A549 (cell line): ENCODE measurements at regions not wholly inside any gene's neighbourhood (a gene's known extent, or its start where the extent isn't known, plus 50 kb on each side); places are given as distances from the start of the nearest gene placed in this dataset.

Source experiments
- ATAC-seq, 2 experiments: fragments of 200-7000 bp in 1 of 2; fragments of >200 bp in 1 of 2; cut with Nextera tagmentation in 1 of 2; cut with Tn5 transposase in 1 of 2; 3 replicates each; pipeline versions ENCODE4 v1.8.0 to v1.9.1; 2018 to 2020; ENCODE audit warnings: mild to moderate bottlenecking in 1 of 2, moderate library complexity in 1 of 2
- CTCF ChIA-PET: fragments of 300-600 bp; sonication (Branson Sonifier 250); formaldehyde crosslinking; extraction: SDS; loops from one replicate; lab custom pipeline; 2021; ENCODE audit warnings: antibody characterized with exemption, inconsistent platforms; lab: Yijun Ruan, JAX
- POLR2A ChIA-PET: fragments of 350-600 bp; formaldehyde crosslinking; extraction: SDS; loops from one replicate; lab custom pipeline; 2021; ENCODE audit warnings: antibody characterized with exemption, inconsistent platforms; lab: Yijun Ruan, JAX
- DNase-seq, 2 experiments: peaks; one replicate each; pipeline versions ENCODE4 v3.0.0 to v3.0.0-alpha.2; 2011 to 2016; ENCODE audit warnings: low read depth in 1 of 2, low spot score in 1 of 2
- FAIRE-seq: peaks from 2 replicates; lab custom pipeline; 2011; peaks lifted over from hg19 to GRCh38; lab: Jason Lieb, UNC
- H3K27ac ChIP-seq, 2 experiments: fragments of >200 bp; sonication (Bioruptor Twin); formaldehyde crosslinking; 3 replicates each; pipeline ENCODE4 v1.5.1; 2016 to 2017
- H3K4me1 ChIP-seq: fragments of >200 bp; sonication (Bioruptor Twin); formaldehyde crosslinking; 3 replicates; pipeline ENCODE4 v1.6.1; 2016
- H3K4me2 ChIP-seq: fragments of >200 bp; sonication (Bioruptor Twin); formaldehyde crosslinking; 3 replicates; pipeline ENCODE4 v1.6.1; 2016
- H3K4me3 ChIP-seq: fragments of >200 bp; sonication (Bioruptor Twin); formaldehyde crosslinking; 3 replicates; pipeline ENCODE4 v1.5.1; 2016
- H3K9me3 ChIP-seq: fragments of >200 bp; sonication (Bioruptor Twin); formaldehyde crosslinking; 3 replicates; pipeline ENCODE4 v1.6.1; 2016
- BCL3 ChIP-seq: fragments of >200 bp; sonication (Bioruptor Twin); formaldehyde crosslinking; IDR thresholded peaks from 3 replicates; pipeline ENCODE4 v1.6.1; 2016
- BHLHE40 ChIP-seq: IDR thresholded peaks from 2 replicates; pipeline ENCODE4 v1.6.1; 2012; ENCODE audit warnings: low read depth, low read length, inconsistent platforms
- CBX2 ChIP-seq: fragments of 200-600 bp; sonication (generic); IDR thresholded peaks from 2 replicates; pipeline ENCODE4 v1.6.1; 2016; ENCODE audit warnings: low read depth, mild to moderate bottlenecking, borderline replicate concordance
- CHD2 ChIP-seq: fragments of 150-350 bp; IDR thresholded peaks from 2 replicates; pipeline ENCODE4 v1.6.1; 2014; ENCODE audit warnings: low read length; ENCODE audit not compliant: partially characterized antibody
- CHD4 ChIP-seq: fragments of 200-600 bp; sonication (generic); IDR thresholded peaks from 2 replicates; pipeline ENCODE4 v1.6.1; 2016; ENCODE audit warnings: antibody characterized with exemption, mild to moderate bottlenecking, borderline replicate concordance
- EP300 ChIP-seq, 2 experiments: fragments of >200 bp; sonication (Bioruptor Twin); formaldehyde crosslinking; IDR thresholded peaks; 2 replicates in 1 of 2; 3 replicates in 1 of 2; pipeline ENCODE4 v1.6.1; 2016 to 2017
- FOXS1 ChIP-seq: fragments of 250-450 bp; sonication (Bioruptor Pico); IDR thresholded peaks from 2 replicates; pipeline ENCODE4 v1.5.0; 2020; ENCODE audit warnings: mild to moderate bottlenecking, moderate library complexity
- GATA3 ChIP-seq: IDR thresholded peaks from 2 replicates; pipeline ENCODE4 v1.6.1; 2012; ENCODE audit warnings: borderline replicate concordance
- HDAC2 ChIP-seq: fragments of 200-600 bp; sonication (generic); IDR thresholded peaks from 2 replicates; pipeline ENCODE4 v1.6.1; 2016
- HES2 ChIP-seq: fragments of >200 bp; sonication (Bioruptor Twin); formaldehyde crosslinking; IDR thresholded peaks from 2 replicates; pipeline ENCODE4 v1.6.1; 2016
- HEYL ChIP-seq: fragments of 250-450 bp; sonication (Bioruptor Pico); IDR thresholded peaks from 2 replicates; pipeline ENCODE4 v1.8.0; 2021; ENCODE audit warnings: mild to moderate bottlenecking, moderate library complexity
- HOXB5 ChIP-seq: fragments of 250-450 bp; sonication (Bioruptor Pico); IDR thresholded peaks from 2 replicates; pipeline ENCODE4 v1.5.0; 2020; ENCODE audit warnings: mild to moderate bottlenecking, moderate library complexity
- JUN ChIP-seq, 2 experiments: fragments of >200 bp; sonication (Bioruptor Twin); formaldehyde crosslinking; IDR thresholded peaks; 2 replicates in 1 of 2; 3 replicates in 1 of 2; pipeline ENCODE4 v1.6.1; 2016 to 2017
- KDM5A ChIP-seq: fragments of 200-600 bp; sonication (generic); IDR thresholded peaks from 2 replicates; pipeline ENCODE4 v1.6.1; 2016; ENCODE audit warnings: antibody characterized with exemption, mild to moderate bottlenecking
- NFE2L2 ChIP-seq: fragments of 150-350 bp; conservative IDR thresholded peaks from 2 replicates; pipeline ENCODE4 v1.6.1; 2014; ENCODE audit warnings: low read length
- POLR2A ChIP-seq: IDR thresholded peaks from 2 replicates; pipeline ENCODE4 v1.6.1; 2012; ENCODE audit warnings: mild to moderate bottlenecking, low read length
- RARB ChIP-seq: fragments of 250-450 bp; sonication (Bioruptor Pico); IDR thresholded peaks from 2 replicates; pipeline ENCODE4 v1.8.0; 2021; ENCODE audit warnings: mild to moderate bottlenecking, moderate library complexity
- RCOR1 ChIP-seq: fragments of 150-350 bp; IDR thresholded peaks from 2 replicates; pipeline ENCODE4 v1.6.1; 2014; ENCODE audit warnings: antibody characterized with exemption, low read length, low read depth
- RNF2 ChIP-seq: fragments of 200-600 bp; sonication (generic); IDR thresholded peaks from 2 replicates; pipeline ENCODE4 v1.6.1; 2016; ENCODE audit warnings: low read depth, mild to moderate bottlenecking, antibody characterized with exemption, moderate library complexity, borderline replicate concordance
- SMC3 ChIP-seq: fragments of >200 bp; sonication (Bioruptor Twin); formaldehyde crosslinking; IDR thresholded peaks from 3 replicates; pipeline ENCODE4 v1.6.1; 2018; ENCODE audit warnings: inconsistent platforms
- ZC3H11A ChIP-seq: fragments of 450-650 bp; IDR thresholded peaks from 2 replicates; pipeline ENCODE4 v1.6.1; 2014; ENCODE audit warnings: antibody characterized with exemption, mild to moderate bottlenecking
- ZNF302 ChIP-seq: fragments of 250-450 bp; sonication (Bioruptor Pico); IDR thresholded peaks from 2 replicates; pipeline ENCODE4 v1.9.0; 2021; ENCODE audit warnings: inconsistent platforms, mild to moderate bottlenecking, moderate library complexity
- WGBS: methylation state at CpG from one replicate; pipeline ENCODE4 v1.1.6; 2017; ENCODE audit errors: missing lambda C conversion rate; 5-methylcytosine and 5-hydroxymethylcytosine counted together
- TF ChIP-seq, protein P1 (sequence below): fragments of 250-450 bp; sonication (Bioruptor Pico); IDR thresholded peaks from 2 replicates; pipeline ENCODE4 v1.5.0; 2020; ENCODE audit warnings: low read depth, mild to moderate bottlenecking, moderate library complexity
- TF ChIP-seq, protein P2 (sequence below): fragments of 250-450 bp; sonication (Bioruptor Pico); IDR thresholded peaks from 2 replicates; pipeline ENCODE4 v1.5.0; 2021; ENCODE audit warnings: mild to moderate bottlenecking, moderate library complexity, borderline replicate concordance
- TF ChIP-seq, protein P3 (sequence below): IDR thresholded peaks from 2 replicates; pipeline ENCODE4 v1.6.1; 2012; ENCODE audit warnings: low read depth, borderline replicate concordance

DNA sequence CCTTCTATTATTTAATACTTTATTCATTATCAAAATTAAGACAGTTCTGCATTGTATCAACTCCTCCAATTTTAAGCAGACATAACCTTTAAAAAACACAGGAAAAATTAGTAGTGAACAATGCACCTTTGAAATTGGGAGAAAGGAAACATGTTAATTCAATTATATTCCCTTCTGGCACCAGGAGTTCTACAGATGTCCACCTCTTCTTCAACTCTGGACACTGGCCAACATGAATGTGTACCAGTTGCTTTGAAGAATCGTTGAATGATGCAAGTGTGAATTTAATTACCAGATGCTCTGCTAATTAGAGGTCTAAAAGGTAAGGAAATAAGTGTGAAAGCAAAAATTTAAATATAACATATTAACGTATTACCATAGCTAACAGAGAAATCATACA, 206.7 kb upstream of the IGFBP3 start:
- TF ChIP-seq CHD2 (no peak), HEYL (CRISPR knock-in tag) (no peak), ZC3H11A (no peak), BCL3 (no peak), CHD4 (no peak), POLR2A (no peak), JUN (IDR thresholded peaks at IDR 0.05) (no peak), HDAC2 (no peak), FOXS1 (no peak), ZNF302 (CRISPR knock-in tag) (no peak), EP300 (IDR thresholded peaks at IDR 0.05) (no peak), KDM5A (no peak), RNF2 (no peak), RARB (CRISPR knock-in tag) (no peak)
- TF ChIP-seq, protein P1, sequence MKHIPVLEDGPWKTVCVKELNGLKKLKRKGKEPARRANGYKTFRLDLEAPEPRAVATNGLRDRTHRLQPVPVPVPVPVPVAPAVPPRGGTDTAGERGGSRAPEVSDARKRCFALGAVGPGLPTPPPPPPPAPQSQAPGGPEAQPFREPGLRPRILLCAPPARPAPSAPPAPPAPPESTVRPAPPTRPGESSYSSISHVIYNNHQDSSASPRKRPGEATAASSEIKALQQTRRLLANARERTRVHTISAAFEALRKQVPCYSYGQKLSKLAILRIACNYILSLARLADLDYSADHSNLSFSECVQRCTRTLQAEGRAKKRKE (CRISPR knock-in tag): no peak
- TF ChIP-seq, protein P2, sequence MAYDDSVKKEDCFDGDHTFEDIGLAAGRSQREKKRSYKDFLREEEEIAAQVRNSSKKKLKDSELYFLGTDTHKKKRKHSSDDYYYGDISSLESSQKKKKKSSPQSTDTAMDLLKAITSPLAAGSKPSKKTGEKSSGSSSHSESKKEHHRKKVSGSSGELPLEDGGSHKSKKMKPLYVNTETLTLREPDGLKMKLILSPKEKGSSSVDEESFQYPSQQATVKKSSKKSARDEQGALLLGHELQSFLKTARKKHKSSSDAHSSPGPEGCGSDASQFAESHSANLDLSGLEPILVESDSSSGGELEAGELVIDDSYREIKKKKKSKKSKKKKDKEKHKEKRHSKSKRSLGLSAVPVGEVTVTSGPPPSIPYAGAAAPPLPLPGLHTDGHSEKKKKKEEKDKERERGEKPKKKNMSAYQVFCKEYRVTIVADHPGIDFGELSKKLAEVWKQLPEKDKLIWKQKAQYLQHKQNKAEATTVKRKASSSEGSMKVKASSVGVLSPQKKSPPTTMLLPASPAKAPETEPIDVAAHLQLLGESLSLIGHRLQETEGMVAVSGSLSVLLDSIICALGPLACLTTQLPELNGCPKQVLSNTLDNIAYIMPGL (CRISPR knock-in tag): no peak
- TF ChIP-seq, protein P3, sequence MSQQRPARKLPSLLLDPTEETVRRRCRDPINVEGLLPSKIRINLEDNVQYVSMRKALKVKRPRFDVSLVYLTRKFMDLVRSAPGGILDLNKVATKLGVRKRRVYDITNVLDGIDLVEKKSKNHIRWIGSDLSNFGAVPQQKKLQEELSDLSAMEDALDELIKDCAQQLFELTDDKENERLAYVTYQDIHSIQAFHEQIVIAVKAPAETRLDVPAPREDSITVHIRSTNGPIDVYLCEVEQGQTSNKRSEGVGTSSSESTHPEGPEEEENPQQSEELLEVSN: no peak

GRCh38 chr7:46126675-46127300, 205.7 kb upstream of the IGFBP3 start:
- Histone ChIP-seq H3K4me3 (no peak overlapping the region), H3K4me1 (no peaks in the 10 kb centered on the region), H3K4me2 (no peak overlapping the region), H3K27ac (no peak overlapping the region), H3K9me3 (no peaks in the 10 kb centered on the region)
- CTCF ChIA-PET: no interaction called here
- DNase-seq: no peak
- TF ChIP-seq HEYL (CRISPR knock-in tag) (no peak), GATA3 (peak; percentile 16; the same call in 1 of the 2 replicates)
- TF ChIP-seq, all 56 proteins: peak for 1
- FAIRE-seq (no peak), ATAC-seq (no peak)
- POLR2A ChIA-PET: no interaction called here
- 60% methylated on average over 2 of the region's 2 CpGs for WGBS

More for the DNA sequence above, 206.7 kb upstream of the IGFBP3 start:
- 52% methylated on average over 2 of the region's 2 CpGs for WGBS
- POLR2A ChIA-PET: no interaction called here
- Histone ChIP-seq H3K4me2 (no peak overlapping the region), H3K9me3 (no peaks in the 10 kb centered on the region), H3K27ac (no peak overlapping the region), H3K4me1 (no peaks in the 10 kb centered on the region), H3K4me3 (no peak overlapping the region)
- FAIRE-seq (no peak), ATAC-seq (no peak), DNase-seq (no peak)
- CTCF ChIA-PET: no interaction called here

GRCh38 chr7:46123756-46124343, 202.8 kb upstream of the IGFBP3 start:
- POLR2A ChIA-PET: no interaction called here
- H3K4me2 ChIP-seq: no peak overlapping the region
- H3K4me1 ChIP-seq: no peaks in the 10 kb centered on the region
- DNase-seq (no peak), FAIRE-seq (no peak), ATAC-seq (no peak)
- H3K27ac ChIP-seq: no peak overlapping the region
- TF ChIP-seq RCOR1 (no peak), EP300 (IDR thresholded peaks at IDR 0.05) (no peak), NFE2L2 (no peak), SMC3 (no peak), HOXB5 (CRISPR knock-in tag) (no peak), BHLHE40 (no peak), HES2 (no peak), CBX2 (no peak)
- CTCF ChIA-PET: interaction anchor here (1.3 to 2.0 kb wide), 2 partner anchors 15 to 201 kb away, joined by 4 to 6 read pairs; no protein-coding TSS in a partner anchor
- H3K4me3 ChIP-seq: no peak overlapping the region
- H3K9me3 ChIP-seq: no peaks in the 10 kb centered on the region
- 76% methylated on average over 3 of the region's 3 CpGs for WGBS
